ENCODE measurements at regions not wholly inside any gene's neighbourhood (a gene's known extent, or its start where the extent isn't known, plus 50 kb on each side); places are given as distances from the start of the nearest gene placed in this dataset.

- H3K79me1 ChIP-seq (ENCODE audit: low read depth, low read length) = no peaks in the 10 kb centered on the region
- WGBS, 2 experiments (ENCODE audit: extremely low coverage in 1 of 2, insufficient coverage in 1 of 2, insufficient read length in 1 of 2, insufficient replicate concordance in 2 of 2, low coverage in 1 of 2, low lambda C conversion rate in 2 of 2, missing lambda C conversion rate in 1 of 2) = 92% methylated on average over 3 of the region's 3 CpGs; no CpG with 5 or more reads in 1 of the 2 experiments
- H4K91ac ChIP-seq (replicated peaks; ENCODE audit: insufficient read length, low read length) = no peak overlapping the region
- no peaks in the 10 kb centered on the region for H3K23me2 ChIP-seq (ENCODE audit: low read depth, low read length)
- H2BK5ac ChIP-seq (ENCODE audit: low read depth, low read length) = no peak overlapping the region
- no peak overlapping the region for H3K4me3 ChIP-seq (ENCODE audit: extremely low read depth in 1 of 4, insufficient read depth in 2 of 4, low read depth in 3 of 4, low read length in 4 of 4)
- H2BK12ac ChIP-seq (ENCODE audit: low read depth, low read length) = no peak overlapping the region
- ChIA-PET POLR2A (ENCODE audit: partially characterized antibody) (no interaction called here), CTCF (ENCODE audit: partially characterized antibody) (no interaction called here)
- H3K79me2 ChIP-seq (ENCODE audit: control insufficient read depth in 1 of 2, insufficient read depth in 2 of 2, low read length in 2 of 2) = no peaks in the 10 kb centered on the region
- no peaks in the 10 kb centered on the region for H3K36me3 ChIP-seq (ENCODE audit: control insufficient read depth in 2 of 4, insufficient read depth in 4 of 4, low read length in 3 of 4)
- no peaks in the 10 kb centered on the region for H3K4me1 ChIP-seq (replicated peaks in 1 of 4; ENCODE audit: control insufficient read depth in 3 of 4, insufficient read depth in 4 of 4, low read length in 3 of 4)
- H4K8ac ChIP-seq (ENCODE audit: extremely low read depth, insufficient read depth, low read length) = no peak overlapping the region
- no peak for DNase-seq (ENCODE audit: low read depth in 1 of 2, low spot score in 2 of 2)
- H3K27ac ChIP-seq (ENCODE audit: low read depth, low read length) = no peak overlapping the region
- H2BK120ac ChIP-seq (replicated peaks; ENCODE audit: low read depth, low read length) = no peak overlapping the region
- H3K4me2 ChIP-seq (ENCODE audit: insufficient read depth in 1 of 2, low read depth in 2 of 2, low read length in 2 of 2) = no peak overlapping the region
- H4K20me1 ChIP-seq (replicated peaks in 1 of 2; ENCODE audit: control insufficient read depth in 1 of 2, insufficient read depth in 2 of 2, low read length in 2 of 2) = no peaks in the 10 kb centered on the region
- peaks cover 0 to 8% of the 10 kb centered on the region in 2 experiments; a peak in 1 of 4 replicates for H3K9me3 ChIP-seq (ENCODE audit: insufficient read depth in 2 of 2, low read depth in 1 of 2, low read length in 1 of 2)
- no peak overlapping the region for H3K4ac ChIP-seq (replicated peaks; ENCODE audit: insufficient read length, low read depth, low read length)
- H2AK5ac ChIP-seq (ENCODE audit: low read depth, low read length) = no peak overlapping the region
- no peak overlapping the region for H2BK20ac ChIP-seq (ENCODE audit: low read length)
- no peak overlapping the region for H3K56ac ChIP-seq (replicated peaks; ENCODE audit: insufficient read length, low read depth, low read length)
- H3K9ac ChIP-seq (replicated peaks in 1 of 4; ENCODE audit: extremely low read depth in 1 of 4, low read depth in 3 of 4, low read length in 3 of 4) = no peak overlapping the region
- FAIRE-seq = no peak
- H3K27me3 ChIP-seq (replicated peaks in 1 of 4; ENCODE audit: control insufficient read depth in 3 of 4, extremely low read depth in 1 of 4, insufficient read depth in 3 of 4, low read length in 3 of 4) = no peaks in the 10 kb centered on the region
- H3K18ac ChIP-seq (ENCODE audit: extremely low read depth, low read length) = no peak overlapping the region
- no peak overlapping the region for H2BK15ac ChIP-seq (ENCODE audit: low read length)
- no peak overlapping the region for H2AFZ ChIP-seq (ENCODE audit: low read length)
- no peak overlapping the region for H3K23ac ChIP-seq (ENCODE audit: insufficient read length)
- no peak overlapping the region for H3K14ac ChIP-seq (ENCODE audit: insufficient read length)
- no peak overlapping the region for H4K5ac ChIP-seq (ENCODE audit: insufficient read length, low read depth, low read length)
- TF ChIP-seq SP4 (IDR thresholded peaks at IDR 0.05; ENCODE audit: low read length) = no peak
- no peak for TF ChIP-seq SIX5 (IDR thresholded peaks at IDR 0.05; ENCODE audit: low read depth, low read length)
- TF ChIP-seq, protein P1, sequence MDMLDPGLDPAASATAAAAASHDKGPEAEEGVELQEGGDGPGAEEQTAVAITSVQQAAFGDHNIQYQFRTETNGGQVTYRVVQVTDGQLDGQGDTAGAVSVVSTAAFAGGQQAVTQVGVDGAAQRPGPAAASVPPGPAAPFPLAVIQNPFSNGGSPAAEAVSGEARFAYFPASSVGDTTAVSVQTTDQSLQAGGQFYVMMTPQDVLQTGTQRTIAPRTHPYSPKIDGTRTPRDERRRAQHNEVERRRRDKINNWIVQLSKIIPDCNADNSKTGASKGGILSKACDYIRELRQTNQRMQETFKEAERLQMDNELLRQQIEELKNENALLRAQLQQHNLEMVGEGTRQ (IDR thresholded peaks at IDR 0.05; ENCODE audit: low read length) = no peak
- no peak for TF ChIP-seq BCL11A (IDR thresholded peaks at IDR 0.05; ENCODE audit: low read depth in 2 of 2, low read length in 2 of 2)
- TF ChIP-seq ASH2L (IDR thresholded peaks at IDR 0.05; ENCODE audit: low read length) = no peak
- TF ChIP-seq CREB1 (IDR thresholded peaks at IDR 0.05) = no peak
- no peak for TF ChIP-seq SIRT6 (IDR thresholded peaks at IDR 0.05; ENCODE audit: low read length)
- no peak for TF ChIP-seq SIN3A (conservative IDR thresholded peaks at IDR 0.05 in 1 of 2, IDR thresholded peaks at IDR 0.05 in 1 of 2; ENCODE audit: low read depth in 1 of 2, low read length in 2 of 2)
- no peak for TF ChIP-seq MAFK (IDR thresholded peaks at IDR 0.05; ENCODE audit: low read depth, low read length)
- no peak for TF ChIP-seq NANOG (IDR thresholded peaks at IDR 0.05; ENCODE audit: insufficient read depth, low read depth, low read length, poor library complexity, severe bottlenecking)
- TF ChIP-seq CTCF (IDR thresholded peaks at IDR 0.05; ENCODE audit: control extremely low read depth in 1 of 3, insufficient read depth in 1 of 3, low read depth in 1 of 3, low read length in 3 of 3) = no peak
- no peak for TF ChIP-seq GTF2F1 (IDR thresholded peaks at IDR 0.05; ENCODE audit: borderline replicate concordance, low read depth, low read length)
Measured at GRCh38 chrX:1074172-1074571, 138.3 kb downstream of the CRLF2 start.

All from H1 (cell line).